ENCODE measurements at regions not wholly inside any gene's neighbourhood (a gene's known extent, or its start where the extent isn't known, plus 50 kb on each side); places are given as distances from the start of the nearest gene placed in this dataset.

- no peaks in the 10 kb centered on the region for H3K36me3 ChIP-seq
- no peak overlapping the region for H3K27ac ChIP-seq
- H3K9me3 ChIP-seq: no peaks in the 10 kb centered on the region
- no peak for DNase-seq
- intact Hi-C loops (cut with DNase I): no loop called here
- H3K4me3 ChIP-seq (replicated peaks in 1 of 3): no peak overlapping the region
- TF ChIP-seq CTCF (IDR thresholded peaks at IDR 0.05): no peak
- TF ChIP-seq POLR2A (IDR thresholded peaks at IDR 0.05): no peak
- WGBS, 2 donors: 88 to 97% methylated on average over 2 of the region's 2 CpGs
- H3K4me1 ChIP-seq: no peaks in the 10 kb centered on the region
- no peaks in the 10 kb centered on the region for H3K27me3 ChIP-seq
Observed at GRCh38 chr10:59064080-59064692, 112.3 kb upstream of the PHYHIPL start.

DNA sequence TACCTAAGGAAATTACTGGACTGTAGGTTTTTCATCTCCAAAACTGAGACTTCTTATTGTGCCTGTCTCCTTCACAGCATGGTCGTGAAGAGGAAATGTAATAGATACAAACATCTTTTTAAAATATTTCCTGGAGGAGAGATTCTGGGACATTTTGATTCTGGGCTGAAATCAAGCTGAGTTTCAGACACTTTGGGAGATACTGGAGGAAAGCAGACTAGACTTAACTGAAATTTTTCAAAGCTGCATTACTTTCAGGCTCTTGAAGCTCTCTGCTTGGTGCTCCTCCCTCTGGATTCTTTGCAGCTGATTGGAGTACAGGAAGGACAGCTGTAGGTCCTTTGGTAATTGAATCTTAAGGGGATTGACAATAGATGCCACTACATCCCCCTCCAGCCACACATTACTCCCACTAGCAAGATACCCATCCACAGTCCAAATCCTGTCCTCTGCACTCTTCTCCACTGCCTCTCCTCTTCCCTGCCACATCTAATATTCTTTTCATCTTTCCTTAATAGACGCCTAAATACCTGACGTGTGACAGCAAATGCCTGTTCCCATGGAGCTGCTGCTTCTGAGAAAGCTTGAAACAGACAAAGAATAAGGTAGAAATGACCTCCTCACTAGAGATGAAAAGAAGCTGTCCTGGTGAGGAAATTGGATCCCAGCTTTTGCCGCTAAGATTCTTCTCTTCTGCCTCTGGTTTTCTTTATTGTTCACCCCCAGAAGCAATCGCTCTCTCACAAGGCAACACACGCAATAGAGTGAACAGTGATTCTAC lies 111.5 kb upstream of the PHYHIPL start:
- no peak for DNase-seq
- Histone ChIP-seq H3K4me3 (replicated peaks in 1 of 3) (no peak overlapping the region), H3K36me3 (no peaks in the 10 kb centered on the region), H3K4me1 (no peaks in the 10 kb centered on the region), H3K27me3 (no peaks in the 10 kb centered on the region), H3K9me3 (no peaks in the 10 kb centered on the region), H3K27ac (no peak overlapping the region)
- WGBS, 2 donors: 90% methylated on average over 6 of the region's 6 CpGs
- intact Hi-C loops (cut with DNase I): no loop called here
- TF ChIP-seq CTCF (IDR thresholded peaks at IDR 0.05): no peak
- no peak for TF ChIP-seq POLR2A (IDR thresholded peaks at IDR 0.05)

DNA sequence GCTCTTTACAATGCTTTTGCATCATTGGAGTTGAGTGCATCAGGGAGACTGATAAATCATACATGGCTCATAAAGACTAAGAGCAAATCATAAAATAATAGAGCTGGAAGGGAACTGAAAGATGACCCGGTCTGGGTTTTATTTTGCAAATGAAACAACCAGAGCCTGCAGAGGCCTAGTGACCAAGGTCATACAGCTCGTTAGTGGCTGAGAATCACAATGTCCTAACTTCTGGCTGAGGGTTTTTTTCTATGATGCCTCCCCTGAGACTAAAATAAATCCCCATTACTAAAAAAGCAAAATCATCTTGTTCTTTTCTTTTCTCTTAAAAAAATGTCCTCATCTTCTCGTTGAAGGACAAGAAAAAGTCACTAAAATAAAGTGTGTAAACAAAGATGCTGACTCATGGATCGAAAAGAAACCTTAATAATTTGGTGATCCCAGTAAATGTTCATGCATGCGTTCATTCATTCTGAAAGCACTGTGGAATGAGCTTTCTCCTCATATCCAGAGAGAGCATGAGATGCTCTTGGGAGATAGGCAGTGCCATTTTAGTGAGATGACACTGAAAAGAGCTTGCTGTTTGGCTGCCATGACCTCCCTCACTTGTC lies 107.8 kb upstream of the PHYHIPL start:
- Histone ChIP-seq H3K36me3 (no peaks in the 10 kb centered on the region), H3K9me3 (no peaks in the 10 kb centered on the region), H3K27me3 (no peaks in the 10 kb centered on the region), H3K4me3 (replicated peaks in 1 of 3) (no peak overlapping the region), H3K27ac (no peak overlapping the region), H3K4me1 (no peaks in the 10 kb centered on the region)
- DNase-seq: no peak
- intact Hi-C loops (cut with DNase I): no loop called here
- TF ChIP-seq POLR2A (IDR thresholded peaks at IDR 0.05) (no peak), CTCF (IDR thresholded peaks at IDR 0.05) (no peak)
- 64 to 74% methylated on average over 5 of the region's 5 CpGs for WGBS, 2 donors

- WGBS, 2 donors: 69 to 78% methylated on average over 1 of the region's 1 CpG
- H3K36me3 ChIP-seq: no peaks in the 10 kb centered on the region
- TF ChIP-seq POLR2A (IDR thresholded peaks at IDR 0.05): no peak
- TF ChIP-seq CTCF (IDR thresholded peaks at IDR 0.05): no peak
- H3K4me1 ChIP-seq: no peaks in the 10 kb centered on the region
- no peaks in the 10 kb centered on the region for H3K27me3 ChIP-seq
- no peak overlapping the region for H3K4me3 ChIP-seq (replicated peaks in 1 of 3)
- no peaks in the 10 kb centered on the region for H3K9me3 ChIP-seq
- H3K27ac ChIP-seq: no peak overlapping the region
- DNase-seq: no peak
- intact Hi-C loops (cut with DNase I): no loop called here
Observed at GRCh38 chr10:59072038-59072437, 104.4 kb upstream of the PHYHIPL start.
